Neural progenitor cell (in vitro differentiated cells): ENCODE measurements at regions not wholly inside any gene's neighbourhood (a gene's known extent, or its start where the extent isn't known, plus 50 kb on each side); places are given as distances from the start of the nearest gene placed in this dataset.

ENCODE experiments used
- CTCF ChIP-seq: fragments of 200-600 bp; sonication (generic); IDR thresholded peaks from 2 replicates; pipeline ENCODE4 v1.5.1; 2017; ENCODE audit warnings: antibody characterized with exemption, mild to moderate bottlenecking
- EZH2 ChIP-seq: fragments of 200-600 bp; sonication (generic); IDR thresholded peaks from 2 replicates; pipeline ENCODE4 v1.6.1; 2017; ENCODE audit warnings: antibody characterized with exemption, mild to moderate bottlenecking, moderate library complexity
- EZH2phosphoT487 ChIP-seq: fragments of 200-600 bp; sonication (generic); IDR thresholded peaks from 2 replicates; pipeline ENCODE4 v1.6.1; 2017; ENCODE audit warnings: antibody characterized with exemption

GRCh38 chr17:72474719-72475477, 354.1 kb downstream of the SOX9 start:
- no peak for TF ChIP-seq CTCF
- no peak for TF ChIP-seq EZH2
- TF ChIP-seq EZH2phosphoT487: no peak
